Ramos (cell line): ENCODE measurements at regions not wholly inside any gene's neighbourhood (a gene's known extent, or its start where the extent isn't known, plus 50 kb on each side); places are given as distances from the start of the nearest gene placed in this dataset.
"Not testable (repeated sequence)": the region's sequence is repeated elsewhere in the genome, so short reads cannot be mapped to it uniquely, and the experiment has no call there.

Experiments used
- in situ Hi-C: fragments of 300-500 bp; cut with MboI; formaldehyde crosslinking; loops from one replicate; pipeline ENCODE4 v1.14.3; 2022; ENCODE audit warnings: low sequenced_read_pairs; ENCODE audit not compliant: unreplicated experiment

DNA sequence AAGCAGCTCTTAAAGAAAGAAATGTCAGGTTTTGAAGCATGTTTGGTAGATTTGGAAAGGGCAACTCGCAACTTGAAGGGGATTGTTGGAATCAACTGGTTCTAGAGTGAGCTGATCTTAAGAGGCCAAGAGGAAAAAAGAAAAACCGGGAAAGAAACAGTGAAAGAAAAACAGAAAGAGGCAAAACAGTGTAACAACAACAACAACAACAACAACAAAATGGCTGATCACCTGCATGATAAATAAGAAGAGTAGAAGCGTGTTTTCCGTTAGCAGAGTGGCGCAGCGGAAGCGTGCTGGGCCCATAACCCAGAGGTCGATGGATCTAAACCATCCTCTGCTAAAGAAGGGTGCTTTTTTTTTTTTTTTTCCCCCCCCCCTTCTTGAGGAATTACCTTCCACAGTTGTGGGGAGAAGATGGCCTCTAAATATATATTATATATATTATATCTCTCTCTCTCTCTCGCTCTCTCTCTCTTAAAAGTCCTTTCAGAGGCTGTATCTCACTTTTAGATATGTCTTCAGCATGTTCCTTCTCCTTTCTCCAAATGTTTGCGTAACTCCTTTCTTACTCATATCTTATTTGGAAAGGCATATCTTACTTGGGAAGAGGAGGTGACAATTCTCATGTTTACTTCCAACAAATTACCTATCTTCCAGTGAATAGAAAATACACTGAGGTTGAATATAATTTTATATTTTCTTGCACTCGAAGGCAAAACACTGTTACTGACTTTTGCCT is 134.4 kb downstream of the OR2B2 start:
- in situ Hi-C loops, result no loop called here

GRCh38 chr6:27777126-27777525 is 135.1 kb downstream of the OR2B2 start:
- in situ Hi-C loops, result no loop called here

DNA sequence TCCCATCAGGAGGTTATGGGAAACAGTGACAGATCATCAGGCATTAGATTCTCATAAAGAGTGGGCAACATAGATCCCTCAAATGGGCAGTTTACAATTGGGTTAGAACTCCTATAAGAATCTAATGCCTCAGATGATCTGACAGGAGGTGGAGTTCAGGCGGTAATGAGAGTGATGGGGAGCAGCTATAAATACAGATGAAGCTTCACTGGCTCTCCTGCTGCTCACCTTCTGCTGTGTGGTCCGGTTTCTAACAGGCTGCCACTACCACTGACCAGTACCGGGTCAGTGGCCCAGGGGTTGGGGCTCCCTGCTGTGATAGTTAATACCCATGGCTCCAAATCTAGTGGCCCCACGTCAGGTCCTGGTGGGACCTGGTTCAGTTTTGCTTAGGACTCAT is 135.7 kb downstream of the OR2B2 start:
- in situ Hi-C loops, result no loop called here

- in situ Hi-C loops, result no loop called here
Measured at GRCh38 chr6:27775796-27776184, 136.4 kb downstream of the OR2B2 start.

DNA sequence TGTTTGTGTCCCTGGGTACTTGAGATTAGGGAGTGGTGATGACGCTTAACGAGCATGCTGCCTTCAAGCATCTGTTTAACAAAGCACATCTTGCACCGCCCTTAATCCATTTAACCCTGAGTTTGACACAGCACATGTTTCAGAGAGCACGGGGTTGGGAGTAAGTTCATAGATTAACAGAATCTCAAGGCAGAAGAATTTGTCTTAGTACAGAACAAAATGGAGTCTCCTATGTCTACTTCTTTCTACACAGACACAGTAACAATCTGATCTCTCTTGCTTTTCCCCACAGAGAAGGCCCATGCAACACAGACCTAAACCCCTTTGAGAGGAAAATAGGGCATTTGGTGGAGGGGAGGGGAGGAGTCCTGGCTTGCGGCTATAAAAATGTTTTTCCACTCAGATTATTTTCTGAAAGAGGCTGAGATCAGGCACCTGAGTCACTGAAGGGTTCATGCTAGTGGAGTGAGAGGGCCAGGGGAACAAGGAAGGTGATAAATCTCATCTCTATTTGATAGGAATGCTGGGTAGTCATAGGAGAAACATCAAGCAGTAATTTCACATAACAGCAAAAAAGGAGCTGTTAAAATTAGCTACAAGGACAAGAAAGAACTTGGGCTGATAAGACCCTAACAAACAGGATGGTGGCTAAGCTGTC is 136.9 kb downstream of the OR2B2 start:
- in situ Hi-C loops, result not testable (repeated sequence)

GRCh38 chr6:27774264-27774600 is 138.0 kb downstream of the OR2B2 start:
- in situ Hi-C loops, result loop anchor here (25.0 kb wide), 1 partner anchor 888 kb away; no protein-coding TSS in a partner anchor

GRCh38 chr6:27773542-27774263 is 138.5 kb downstream of the OR2B2 start:
- in situ Hi-C loops, result loop anchor here (25.0 kb wide), 1 partner anchor 889 kb away; no protein-coding TSS in a partner anchor

DNA sequence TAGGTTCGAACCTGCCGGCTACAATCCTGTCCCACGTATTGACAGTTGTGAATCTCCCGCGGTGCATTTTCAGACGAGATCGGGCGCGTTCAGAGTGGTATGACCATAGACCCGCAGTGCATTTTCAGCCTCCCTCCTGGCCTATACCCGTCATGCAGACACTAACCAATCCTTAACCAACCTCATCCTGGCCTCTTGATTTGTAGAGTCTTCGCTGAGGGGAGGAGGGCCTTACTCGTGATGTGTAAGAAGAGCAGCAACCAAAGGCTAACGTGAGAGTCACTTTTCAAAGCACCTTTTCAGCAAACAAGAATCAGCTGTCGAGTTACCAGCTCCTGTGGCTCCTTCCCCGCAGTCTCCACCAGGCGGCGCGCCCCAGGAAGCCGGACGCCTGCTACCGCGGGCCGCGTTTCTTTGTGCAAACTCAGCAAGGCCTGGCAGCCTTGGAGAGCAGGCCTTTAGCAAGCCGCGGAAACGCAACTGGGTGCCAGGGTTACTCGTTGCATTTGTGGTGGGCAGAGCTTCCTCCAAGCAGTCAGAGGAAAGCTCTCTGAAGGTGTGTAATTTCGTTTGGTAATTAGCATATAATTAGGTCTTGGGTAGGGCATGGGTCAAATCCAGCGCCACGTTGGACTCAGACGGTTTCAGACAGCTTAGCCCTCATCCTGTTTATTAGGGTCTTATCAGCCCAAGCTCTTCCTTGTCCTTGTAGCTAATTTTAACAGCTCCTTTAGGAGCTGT is 139.8 kb downstream of the OR2B2 start:
- in situ Hi-C loops, result loop anchor here (25.0 kb wide), 1 partner anchor 890 kb away; no protein-coding TSS in a partner anchor

- in situ Hi-C loops, result loop anchor here (25.0 kb wide), 1 partner anchor 891 kb away; no protein-coding TSS in a partner anchor
Measured at GRCh38 chr6:27771235-27771634, 141.0 kb downstream of the OR2B2 start.

DNA sequence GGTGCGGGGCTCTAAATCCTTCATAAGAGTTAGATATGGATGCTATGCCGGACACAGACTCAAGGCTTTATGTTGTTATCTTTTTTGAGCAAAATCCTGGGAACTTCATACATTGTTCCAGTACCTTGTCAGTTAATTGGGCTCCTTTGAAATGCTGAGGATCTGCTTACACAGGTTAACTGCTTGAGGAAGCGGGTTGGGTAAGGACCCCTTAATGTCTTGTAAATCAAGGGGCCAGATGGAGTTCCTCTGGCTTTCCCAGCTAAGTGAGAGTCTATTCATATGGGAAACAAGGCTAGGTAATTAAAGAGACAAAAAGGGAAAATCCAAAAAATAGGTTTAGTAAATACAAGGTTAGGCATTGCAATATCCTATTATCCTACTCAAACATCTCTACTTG is 141.5 kb downstream of the OR2B2 start:
- in situ Hi-C loops, result loop anchor here (25.0 kb wide), 1 partner anchor 892 kb away; no protein-coding TSS in a partner anchor

DNA sequence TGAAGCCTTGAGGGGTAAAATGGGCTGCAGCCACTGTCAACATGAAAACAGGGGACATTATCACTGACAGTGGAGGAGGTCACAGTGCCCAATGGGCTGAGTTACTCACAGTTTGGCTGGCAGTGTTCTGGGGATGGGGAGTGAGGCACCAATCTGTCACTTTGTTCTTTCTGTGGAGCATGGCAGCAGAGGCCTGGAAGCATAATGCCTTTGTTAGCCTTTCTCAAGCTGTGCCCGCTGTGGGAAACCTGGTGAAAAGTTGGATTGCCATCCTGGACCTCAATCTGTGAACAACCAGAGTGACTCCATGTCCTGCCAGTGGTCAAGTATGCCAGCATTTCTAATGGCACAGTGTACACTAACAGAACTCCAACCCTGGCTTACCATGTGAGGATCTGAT is 143.6 kb downstream of the OR2B2 start:
- in situ Hi-C loops, result loop anchor here (10.0 to 25.0 kb wide), 2 partner anchors 254 to 894 kb away; no protein-coding TSS in a partner anchor

GRCh38 chr6:27767851-27768250 is 144.3 kb downstream of the OR2B2 start:
- in situ Hi-C loops, result loop anchor here (10.0 to 25.0 kb wide), 2 partner anchors 253 to 894 kb away; no protein-coding TSS in a partner anchor

- in situ Hi-C loops, result loop anchor here (10.0 to 25.0 kb wide), 2 partner anchors 252 to 896 kb away; no protein-coding TSS in a partner anchor
Measured at GRCh38 chr6:27766405-27766804, 145.8 kb downstream of the OR2B2 start.

GRCh38 chr6:27765028-27765590 is 147.1 kb downstream of the OR2B2 start:
- in situ Hi-C loops, result loop anchor here (10.0 to 25.0 kb wide), 2 partner anchors 250 to 897 kb away; no protein-coding TSS in a partner anchor

DNA sequence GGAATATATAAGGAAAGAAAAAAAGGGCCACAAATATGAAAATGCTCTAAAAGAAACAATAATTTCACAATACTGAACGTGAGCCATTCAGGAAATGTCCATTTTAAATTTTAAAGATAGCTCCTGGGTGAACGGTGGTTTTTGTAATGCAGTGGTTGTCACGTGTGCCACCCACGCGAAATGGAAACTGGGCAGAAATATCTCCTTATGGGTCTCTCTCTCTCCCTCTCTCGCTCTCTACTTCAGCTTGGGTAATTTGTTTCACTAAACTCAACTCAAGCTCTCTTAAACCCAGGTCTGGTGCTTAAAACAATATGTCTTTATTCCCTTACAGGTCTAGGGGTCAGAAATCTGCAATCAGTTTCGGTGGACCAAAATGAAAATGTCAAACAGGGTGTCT is 150.8 kb downstream of the OR2B2 start:
- in situ Hi-C loops, result loop anchor here (10.0 to 25.0 kb wide), 2 partner anchors 247 to 901 kb away; no protein-coding TSS in a partner anchor

GRCh38 chr6:27760464-27760863 is 151.7 kb downstream of the OR2B2 start:
- in situ Hi-C loops, result loop anchor here (10.0 to 25.0 kb wide), 2 partner anchors 246 to 902 kb away; no protein-coding TSS in a partner anchor

DNA sequence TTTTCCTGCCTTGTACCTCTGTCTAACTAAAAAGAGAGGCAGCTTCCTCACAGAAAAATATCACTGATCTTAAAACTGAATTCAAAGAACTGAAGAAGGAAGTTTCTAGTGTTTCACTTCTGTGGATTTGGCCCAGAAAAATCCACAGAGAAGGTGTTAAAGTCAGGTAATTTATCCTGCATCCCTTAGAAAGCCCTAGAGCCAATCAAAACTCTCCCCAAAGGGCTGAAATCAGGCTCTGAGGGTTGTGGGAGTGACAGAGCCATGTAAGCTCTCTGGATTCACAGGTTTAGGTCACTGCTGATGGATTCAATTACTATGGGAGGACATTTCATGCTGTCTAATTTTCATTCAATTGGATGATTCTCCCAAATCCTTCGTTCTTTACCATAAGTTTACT is 152.3 kb downstream of the OR2B2 start:
- in situ Hi-C loops, result loop anchor here (10.0 to 25.0 kb wide), 2 partner anchors 245 to 902 kb away; no protein-coding TSS in a partner anchor

GRCh38 chr6:27758491-27758890 is 153.7 kb downstream of the OR2B2 start:
- in situ Hi-C loops, result loop anchor here (25.0 kb wide), 1 partner anchor 904 kb away; no protein-coding TSS in a partner anchor

- in situ Hi-C loops, result loop anchor here (25.0 kb wide), 1 partner anchor 905 kb away; no protein-coding TSS in a partner anchor
Measured at GRCh38 chr6:27757307-27757706, 154.9 kb downstream of the OR2B2 start.
